ENCODE measurements at regions not wholly inside any gene's neighbourhood (a gene's known extent, or its start where the extent isn't known, plus 50 kb on each side); places are given as distances from the start of the nearest gene placed in this dataset.
"Not testable (repeated sequence)": the region's sequence is repeated elsewhere in the genome, so short reads cannot be mapped to it uniquely, and the experiment has no call there.

DNA sequence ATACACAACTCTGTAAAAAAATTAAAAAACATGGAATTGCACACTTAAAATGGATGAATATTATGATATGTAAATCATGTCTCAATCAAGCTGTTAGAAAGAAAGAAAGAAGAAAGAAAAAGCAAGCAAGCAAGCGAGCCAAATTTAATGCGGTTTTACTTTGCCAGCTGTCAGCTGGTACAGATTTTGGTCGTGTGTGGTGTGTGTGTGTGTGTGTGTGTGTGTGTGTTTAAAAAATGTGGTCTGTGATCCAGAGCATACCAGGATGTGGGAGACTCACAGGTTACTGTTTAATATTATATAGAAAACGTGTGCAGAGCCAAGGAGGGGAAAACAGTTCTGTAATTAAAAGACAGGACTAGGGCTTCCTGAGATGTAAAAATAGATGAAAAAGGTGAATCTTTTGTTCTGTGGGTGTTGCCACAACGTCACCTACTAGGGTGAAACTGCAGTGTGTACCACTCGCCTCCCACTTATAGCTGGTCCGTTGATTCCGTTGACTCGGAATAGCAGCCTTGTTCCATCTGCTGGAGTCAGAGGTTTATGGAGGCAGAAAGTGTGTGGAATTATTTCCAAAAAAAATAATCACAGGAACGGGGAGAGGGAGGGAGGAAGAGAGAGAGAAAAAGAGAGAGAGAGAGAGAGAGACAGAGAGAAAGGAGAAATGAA is 197.7 kb downstream of the BCAS1 start:
- no peak for DNase-seq (ENCODE audit: low read depth in 2 of 2)

DNA sequence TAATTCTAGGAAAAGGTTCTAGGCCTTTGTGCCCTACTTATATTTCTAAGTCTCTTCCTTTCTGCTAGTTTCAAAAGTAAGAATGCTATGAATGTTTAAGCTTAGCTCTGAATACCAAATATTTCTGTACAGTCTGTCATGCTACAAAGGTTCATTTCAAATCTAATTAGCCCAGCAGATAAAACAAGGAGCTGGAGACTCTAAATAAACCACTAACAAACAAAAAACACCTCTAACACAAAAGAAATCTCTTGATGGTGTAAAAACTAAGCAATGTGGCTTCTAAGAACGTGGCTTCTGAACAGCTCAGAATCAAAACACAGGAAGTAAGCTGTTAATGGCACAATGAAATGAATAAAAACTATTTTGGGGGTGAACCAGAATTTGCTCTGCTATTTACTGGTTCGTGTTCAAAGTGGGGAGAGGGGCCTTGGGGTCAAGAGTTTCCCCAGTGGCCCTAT is 198.3 kb downstream of the BCAS1 start:
- DNase-seq (ENCODE audit: low read depth in 2 of 2) = no peak

GRCh38 chr20:53871541-53871940 is 198.9 kb downstream of the BCAS1 start:
- no peak for DNase-seq (ENCODE audit: low read depth in 2 of 2)

DNA sequence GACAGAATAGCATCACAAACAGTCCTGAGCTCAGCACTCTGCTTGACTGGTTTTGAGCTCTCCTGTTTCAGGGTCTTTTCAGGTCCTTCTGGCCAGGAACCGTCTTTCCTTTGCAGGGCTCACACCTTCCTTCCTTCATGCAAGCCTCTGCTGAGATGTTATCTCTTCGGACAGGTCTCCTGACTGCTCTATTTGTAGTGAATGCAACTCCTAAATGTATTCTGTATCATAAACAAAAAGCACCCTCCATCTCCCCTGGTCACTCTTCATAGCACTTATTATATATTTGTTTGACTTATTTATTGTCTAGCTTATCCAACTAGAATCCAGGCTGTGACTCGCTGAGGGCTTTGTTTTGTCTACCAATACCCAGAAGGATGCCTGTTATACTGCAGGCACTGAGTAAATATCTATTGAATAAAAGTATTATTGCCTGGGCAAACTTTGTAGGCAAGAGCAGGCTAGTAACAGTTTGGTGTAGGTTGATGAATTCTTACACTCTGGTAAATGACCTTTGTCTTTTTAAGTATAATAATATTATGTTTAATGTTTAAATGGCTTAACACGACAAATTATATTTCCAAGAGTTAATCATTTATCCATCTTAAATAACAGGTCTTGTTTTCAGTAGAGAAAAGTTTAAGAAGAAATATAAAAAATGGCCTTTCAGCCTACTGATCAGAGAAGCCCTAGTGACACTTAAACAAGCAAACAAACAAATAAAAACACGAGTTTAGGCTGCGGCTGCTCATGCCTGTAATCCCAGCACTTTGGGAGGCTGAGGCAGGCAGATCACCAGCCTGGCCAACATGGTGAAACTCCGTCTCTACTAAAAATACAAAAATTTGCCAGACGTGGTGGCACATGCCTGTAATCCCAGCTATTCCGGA is 199.7 kb downstream of the BCAS1 start:
- DNase-seq (ENCODE audit: low read depth in 2 of 2) = no peak

DNA sequence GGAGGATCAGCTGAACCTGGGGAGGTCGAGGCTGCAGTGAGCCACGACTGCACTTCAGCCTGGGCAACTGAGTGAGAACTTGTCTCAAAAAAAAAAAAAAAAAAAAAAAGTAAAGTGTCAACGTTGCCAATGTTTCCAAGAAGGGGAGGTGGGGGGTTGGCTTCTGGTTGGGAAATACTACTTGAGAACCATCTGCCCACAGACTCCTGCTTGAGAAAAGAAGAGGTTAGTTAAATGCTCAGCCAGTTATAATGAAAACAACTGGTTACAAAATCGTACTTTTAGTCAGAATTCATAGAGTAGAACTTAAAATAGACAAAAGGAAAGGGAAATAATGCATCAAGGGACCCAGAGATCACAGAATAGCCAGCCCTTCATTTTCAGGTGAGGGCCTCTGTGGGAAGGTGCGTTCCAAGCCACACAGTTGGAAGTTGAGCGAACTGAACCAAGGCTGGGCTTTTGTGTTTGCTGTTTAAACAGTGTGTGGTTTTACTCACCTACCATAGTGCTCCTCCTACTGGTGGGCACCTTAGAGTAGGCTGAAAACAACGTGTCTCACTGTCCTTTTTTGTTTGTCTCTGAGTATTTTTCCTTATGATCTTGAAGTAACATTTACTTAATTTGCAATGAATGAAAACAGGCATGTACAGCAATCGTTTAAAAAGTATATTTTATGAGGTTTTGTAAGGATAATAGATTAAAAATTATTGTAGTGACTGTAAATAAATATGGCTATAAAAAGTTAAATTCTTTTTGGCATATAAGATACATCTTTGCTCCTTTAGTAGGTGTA is 200.7 kb downstream of the BCAS1 start:
- DNase-seq (ENCODE audit: low read depth in 2 of 2) = peak; percentile 36 to 52

GRCh38 chr20:53867741-53868351 is 202.5 kb downstream of the BCAS1 start:
- DNase-seq (ENCODE audit: low read depth in 2 of 2) = no peak

DNA sequence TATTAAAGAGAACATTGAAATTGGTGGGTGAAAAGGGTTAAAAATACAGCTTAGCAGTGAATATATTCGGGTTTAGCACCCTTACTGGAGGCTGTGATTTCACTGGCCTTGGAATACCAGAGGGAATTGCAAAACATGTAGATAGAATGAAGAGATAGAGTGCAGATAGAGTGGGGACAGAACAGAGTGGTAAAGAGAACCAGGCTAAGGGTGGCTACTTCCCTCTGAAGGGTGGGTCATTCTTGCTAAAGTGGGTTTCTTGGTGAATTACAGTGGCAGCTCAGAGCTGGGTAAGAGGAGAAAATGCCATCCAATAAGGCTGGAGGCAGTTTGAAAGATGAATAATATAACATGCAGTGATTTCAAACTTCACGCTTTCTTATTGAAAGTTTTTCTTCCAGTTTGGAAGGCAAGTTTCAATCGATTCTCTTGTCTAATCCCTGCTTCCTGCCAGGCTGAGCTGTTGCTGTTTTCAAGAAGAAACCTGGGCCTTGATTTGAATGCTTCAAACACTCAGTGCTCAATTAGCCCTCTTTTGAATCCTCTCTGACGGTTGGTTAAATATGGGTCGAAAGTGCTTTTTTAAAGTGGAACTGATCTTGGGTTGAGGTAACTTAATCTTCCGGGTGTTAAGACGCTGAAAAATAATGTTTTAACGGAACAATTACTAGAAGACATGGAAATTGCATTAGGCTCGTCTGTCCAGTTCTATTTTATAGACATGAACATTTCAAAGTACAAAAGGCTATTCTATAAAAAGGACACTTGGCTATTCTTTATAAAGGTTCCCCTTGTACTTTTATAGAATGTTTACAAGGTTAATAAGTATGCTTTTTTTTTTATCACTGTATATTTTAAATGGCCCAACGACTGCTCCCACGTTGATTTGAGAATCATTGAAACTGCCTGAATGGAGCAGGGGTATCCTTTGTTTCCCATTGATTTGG is 203.3 kb downstream of the BCAS1 start:
- no peak for DNase-seq (ENCODE audit: low read depth in 2 of 2)

GRCh38 chr20:53865901-53866793 is 204.2 kb downstream of the BCAS1 start:
- DNase-seq (ENCODE audit: low read depth in 2 of 2) = no peak

- not testable (repeated sequence) for DNase-seq (ENCODE audit: low read depth in 2 of 2)
Measured at GRCh38 chr20:53864765-53865683, 205.4 kb downstream of the BCAS1 start.

DNA sequence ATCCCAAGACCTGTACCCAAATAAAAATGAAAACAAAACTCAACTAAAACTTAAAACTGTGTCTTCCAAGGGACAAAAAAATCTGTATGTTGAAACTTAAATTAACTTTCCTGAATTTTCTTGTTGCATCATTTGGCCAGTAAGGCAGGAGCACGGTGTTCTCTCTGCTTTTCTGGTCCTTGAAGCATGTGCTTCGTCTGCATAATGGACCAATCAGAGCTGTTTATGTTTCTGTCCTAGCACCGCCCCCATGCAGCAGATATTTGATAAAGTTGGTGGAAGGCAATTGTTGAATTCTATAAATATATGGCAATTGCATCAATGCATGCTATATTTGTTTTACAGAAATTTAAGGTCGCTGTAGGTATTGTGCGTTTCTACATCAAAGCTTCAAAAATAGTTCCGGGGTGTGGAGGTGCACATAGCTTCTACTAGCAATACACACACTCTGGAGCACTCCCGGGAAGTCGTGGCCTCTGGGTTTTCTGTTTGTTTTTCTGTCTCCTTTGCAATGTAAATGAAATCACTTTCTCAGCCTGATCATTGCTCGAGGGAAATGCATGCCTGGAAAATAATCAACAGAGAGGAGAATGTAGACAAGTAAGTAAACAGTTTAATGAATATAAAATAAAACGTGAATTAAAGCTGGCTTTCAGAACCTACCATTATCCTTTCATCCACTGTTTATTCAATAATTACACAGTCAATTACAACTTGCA is 206.3 kb downstream of the BCAS1 start:
- DNase-seq (ENCODE audit: low read depth in 2 of 2) = not testable (repeated sequence)

DNA sequence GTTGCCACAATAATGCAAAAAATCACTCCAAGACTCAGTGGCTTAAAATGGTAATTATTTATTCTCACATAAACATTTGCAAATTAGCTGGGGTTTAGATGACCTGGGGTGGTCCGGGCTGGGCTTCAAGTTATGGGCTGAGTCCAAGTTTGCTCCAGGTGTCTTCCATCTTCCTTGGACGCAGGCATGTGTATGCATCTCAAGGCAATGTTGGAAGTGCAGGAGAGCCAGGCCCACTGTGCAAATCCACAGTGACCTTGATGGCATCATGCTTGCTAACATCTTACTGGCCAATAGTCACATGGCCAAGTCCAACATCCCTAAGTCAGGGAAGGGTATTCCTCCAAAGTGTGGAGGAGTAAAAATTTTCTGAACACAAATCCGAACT is 206.9 kb downstream of the BCAS1 start:
- DNase-seq (ENCODE audit: low read depth in 2 of 2) = not testable (repeated sequence)

DNA sequence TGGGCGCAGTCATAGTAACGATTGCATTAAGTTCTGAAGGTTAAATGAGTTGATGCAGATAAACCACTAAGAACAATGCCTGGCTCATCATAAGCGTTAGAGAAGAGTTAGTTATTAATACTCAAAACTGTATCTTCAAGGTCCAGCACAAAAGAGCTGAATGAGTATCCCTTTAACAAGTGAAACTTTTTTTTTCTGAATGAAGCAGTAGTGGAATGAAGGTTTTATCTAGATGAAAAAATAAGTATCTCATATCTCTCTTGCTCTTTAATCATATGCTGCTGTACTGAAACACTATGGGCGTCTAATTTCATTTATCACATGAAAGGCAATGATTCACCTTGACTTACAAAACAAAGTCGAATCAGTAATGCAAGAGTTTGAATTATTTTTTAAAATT is 207.4 kb downstream of the BCAS1 start:
- DNase-seq (ENCODE audit: low read depth in 2 of 2) = not testable (repeated sequence)

DNA sequence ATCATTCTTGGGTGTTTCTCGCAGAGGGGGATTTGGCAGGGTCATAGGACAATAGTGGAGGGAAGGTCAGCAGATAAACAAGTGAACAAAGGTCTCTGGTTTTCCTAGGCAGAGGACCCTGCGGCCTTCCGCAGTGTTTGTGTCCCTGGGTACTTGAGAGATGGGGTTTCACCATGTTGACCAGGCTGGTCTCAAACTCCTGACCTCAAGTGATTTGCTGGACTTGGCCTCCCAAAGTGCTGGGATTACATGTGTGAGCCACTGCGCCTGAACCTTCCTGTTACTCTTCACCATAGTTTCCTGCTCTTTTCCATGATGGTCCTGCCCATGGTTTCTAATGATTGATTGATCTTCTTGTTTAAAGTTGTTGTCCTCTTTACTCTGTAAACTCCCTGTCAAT is 207.9 kb downstream of the BCAS1 start:
- not testable (repeated sequence) for DNase-seq (ENCODE audit: low read depth in 2 of 2)

DNA sequence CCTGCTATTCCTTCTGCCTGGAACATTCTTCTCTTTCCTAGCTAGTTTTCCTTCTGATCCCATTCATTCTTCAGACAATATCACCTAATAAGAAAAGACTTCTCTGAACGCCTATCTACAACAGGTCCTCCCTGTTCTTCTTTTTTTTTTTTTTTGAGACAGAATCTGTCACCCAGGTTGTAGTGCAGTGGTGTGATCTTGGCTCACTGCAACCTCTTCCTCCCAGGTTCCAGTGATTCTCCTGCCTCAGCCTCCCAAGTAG is 208.3 kb downstream of the BCAS1 start:
- not testable (repeated sequence) for DNase-seq (ENCODE audit: low read depth in 2 of 2)

- no peak for DNase-seq (ENCODE audit: low read depth in 2 of 2)
Measured at GRCh38 chr20:53859684-53860083, 210.7 kb downstream of the BCAS1 start.

DNA sequence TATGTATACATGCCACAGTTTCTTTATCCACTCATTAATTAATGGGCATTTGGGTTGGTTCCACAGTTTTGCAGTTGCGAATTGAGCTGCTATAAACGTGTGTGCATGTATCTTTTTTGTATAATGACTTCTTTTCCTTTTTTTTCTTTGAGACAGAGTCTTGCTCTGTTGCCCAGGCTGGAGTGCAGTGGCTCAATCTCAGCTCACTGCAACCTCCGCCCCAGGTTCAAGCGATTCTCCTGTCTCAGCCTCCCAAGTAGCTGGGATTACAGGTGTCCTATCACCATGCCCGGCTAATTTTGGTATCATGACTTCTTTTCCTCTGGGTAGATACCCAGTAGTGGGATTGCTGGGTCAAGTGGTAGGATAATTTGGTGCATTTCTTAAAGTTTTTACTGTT is 211.4 kb downstream of the BCAS1 start:
- DNase-seq (ENCODE audit: low read depth in 2 of 2) = not testable (repeated sequence)

DNA sequence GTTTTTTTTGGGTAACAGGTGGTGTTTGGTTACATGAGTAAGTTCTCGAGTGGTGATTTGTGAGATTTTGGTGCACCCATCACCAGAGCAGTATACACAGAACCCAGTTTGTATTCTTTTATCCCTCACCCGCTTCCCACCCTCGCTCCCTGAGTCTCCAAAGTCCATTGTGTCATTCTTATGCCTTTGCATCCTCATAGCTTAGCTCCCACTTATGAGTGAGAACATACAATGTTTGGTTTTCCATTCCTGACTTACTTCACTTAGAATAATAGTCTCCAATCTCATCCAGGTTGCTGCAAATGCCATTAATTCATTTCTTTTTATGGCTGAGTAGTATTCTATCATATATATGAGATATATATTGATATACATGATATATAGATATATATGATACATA is 211.9 kb downstream of the BCAS1 start:
- not testable (repeated sequence) for DNase-seq (ENCODE audit: low read depth in 2 of 2)

GRCh38 chr20:53857723-53858236 is 212.6 kb downstream of the BCAS1 start:
- no peak for DNase-seq (ENCODE audit: low read depth in 2 of 2)

Data from stimulated activated CD8-positive, alpha-beta memory T cell treated with anti-CD3 and anti-CD28 coated beads, Interleukin-2, amount 100 ng/mL, for 48 hours (primary cell).